Chondrocyte (in vitro differentiated cells): ENCODE measurements at regions not wholly inside any gene's neighbourhood (a gene's known extent, or its start where the extent isn't known, plus 50 kb on each side); places are given as distances from the start of the nearest gene placed in this dataset.

Source experiments
- DNase-seq: peaks from one replicate; pipeline ENCODE4 v3.0.0; 2021; ENCODE audit warnings: mixed read lengths, low spot score
- H3K27ac Mint-ChIP-seq: one replicate; pipeline ENCODE4 v1.8.0; 2021; ENCODE audit warnings: mild to moderate bottlenecking, moderate library complexity, mixed read lengths; ENCODE audit not compliant: unreplicated experiment
- H3K27me3 Mint-ChIP-seq: 2 replicates; pipeline ENCODE4 v1.8.0; 2021; ENCODE audit warnings: low read depth, mixed read lengths
- H3K36me3 Mint-ChIP-seq: 2 replicates; pipeline ENCODE4 v1.8.0; 2021; ENCODE audit warnings: low read depth, mixed read lengths
- H3K4me1 Mint-ChIP-seq: 2 replicates; pipeline ENCODE4 v1.8.0; 2021; ENCODE audit warnings: low read depth, mild to moderate bottlenecking, mixed read lengths
- H3K4me3 Mint-ChIP-seq: one replicate; pipeline ENCODE4 v1.8.0; 2021; ENCODE audit warnings: mild to moderate bottlenecking, moderate library complexity, mixed read lengths; ENCODE audit not compliant: unreplicated experiment
- H3K9me3 Mint-ChIP-seq: 2 replicates; pipeline ENCODE4 v1.8.0; 2021; ENCODE audit warnings: low read depth, mixed read lengths
- CTCF ChIP-seq: fragments of 200-600 bp; sonication (generic); IDR thresholded peaks from 2 replicates; pipeline ENCODE4 v1.5.0; 2021; ENCODE audit warnings: antibody characterized with exemption, mild to moderate bottlenecking, moderate library complexity

DNA sequence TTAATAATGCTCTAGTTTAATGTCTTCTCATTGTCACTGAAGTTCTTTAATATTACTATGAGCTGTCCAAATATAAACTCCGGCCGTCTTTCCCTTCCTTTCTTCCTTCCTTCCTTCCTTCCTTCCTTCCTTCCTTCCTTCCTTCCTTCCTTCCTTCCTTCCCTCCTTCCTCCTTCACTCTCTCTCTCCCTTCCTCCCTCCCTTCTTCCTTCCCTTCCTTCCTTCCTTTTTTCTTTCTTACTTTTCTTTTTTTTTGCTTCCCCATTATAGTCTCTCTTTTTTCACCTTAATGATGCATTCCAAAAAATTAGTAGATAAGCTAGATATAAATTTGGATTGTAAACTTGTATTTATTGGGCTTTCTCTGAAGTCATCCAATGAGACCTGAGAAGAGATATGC, 431.0 kb upstream of the ADGRL4 start:
- H3K9me3 Mint-ChIP-seq, result no peaks in the 10 kb centered on the region
- no peaks in the 10 kb centered on the region for H3K27me3 Mint-ChIP-seq
- H3K4me3 Mint-ChIP-seq, result no peak overlapping the region
- no peak for DNase-seq
- H3K4me1 Mint-ChIP-seq, result peaks cover 8% of the 10 kb centered on the region
- no peak for TF ChIP-seq CTCF
- no peaks in the 10 kb centered on the region for H3K36me3 Mint-ChIP-seq
- H3K27ac Mint-ChIP-seq, result no peak overlapping the region

- H3K4me1 Mint-ChIP-seq, result no peaks in the 10 kb centered on the region
- H3K36me3 Mint-ChIP-seq, result no peaks in the 10 kb centered on the region
- H3K9me3 Mint-ChIP-seq, result no peaks in the 10 kb centered on the region
- H3K27ac Mint-ChIP-seq, result no peak overlapping the region
- H3K27me3 Mint-ChIP-seq, result no peaks in the 10 kb centered on the region
- no peak for TF ChIP-seq CTCF
- no peak for DNase-seq
- H3K4me3 Mint-ChIP-seq, result no peak overlapping the region
These were observed 424.8 kb upstream of the ADGRL4 start for GRCh38 chr1:79431340-79431739.

- no peak for TF ChIP-seq CTCF
- Mint-ChIP-seq H3K36me3 (no peaks in the 10 kb centered on the region), H3K4me3 (no peak overlapping the region), H3K27me3 (no peaks in the 10 kb centered on the region), H3K4me1 (no peaks in the 10 kb centered on the region), H3K9me3 (no peaks in the 10 kb centered on the region), H3K27ac (no peak overlapping the region)
- DNase-seq, result no peak
These were observed 423.9 kb upstream of the ADGRL4 start for GRCh38 chr1:79430437-79430836.

GRCh38 chr1:79422726-79423125, 416.2 kb upstream of the ADGRL4 start:
- no peaks in the 10 kb centered on the region for H3K4me1 Mint-ChIP-seq
- H3K9me3 Mint-ChIP-seq, result peaks cover 6% of the 10 kb centered on the region
- DNase-seq, result no peak
- no peaks in the 10 kb centered on the region for H3K36me3 Mint-ChIP-seq
- no peak overlapping the region for H3K4me3 Mint-ChIP-seq
- no peaks in the 10 kb centered on the region for H3K27me3 Mint-ChIP-seq
- no peak overlapping the region for H3K27ac Mint-ChIP-seq
- no peak for TF ChIP-seq CTCF

- TF ChIP-seq CTCF, result no peak
- DNase-seq, result no peak
- no peak overlapping the region for H3K27ac Mint-ChIP-seq
- H3K9me3 Mint-ChIP-seq, result no peaks in the 10 kb centered on the region
- no peak overlapping the region for H3K4me3 Mint-ChIP-seq
- no peaks in the 10 kb centered on the region for H3K36me3 Mint-ChIP-seq
- no peaks in the 10 kb centered on the region for H3K27me3 Mint-ChIP-seq
- H3K4me1 Mint-ChIP-seq, result no peaks in the 10 kb centered on the region
These were observed 392.0 kb upstream of the ADGRL4 start for GRCh38 chr1:79398501-79398900.
